HG02840 (cell line): ENCODE measurements at regions not wholly inside any gene's neighbourhood (a gene's known extent, or its start where the extent isn't known, plus 50 kb on each side); places are given as distances from the start of the nearest gene placed in this dataset.
"Not testable (repeated sequence)": the region's sequence is repeated elsewhere in the genome, so short reads cannot be mapped to it uniquely, and the experiment has no call there.

Experiments used
- ATAC-seq: cut with Tn5 transposase; IDR thresholded peaks from one replicate; pipeline ENCODE4 v1.9.1; 2021; ENCODE audit warnings: mild to moderate bottlenecking, moderate library complexity, moderate number of reproducible peaks; ENCODE audit not compliant: unreplicated experiment, low FRiP score

- no peak for ATAC-seq
Observed at GRCh38 chr6:77092971-77093370, 370.3 kb downstream of the HTR1B start.

GRCh38 chr6:77089776-77090175 lies 373.5 kb downstream of the HTR1B start:
- ATAC-seq, result no peak

- not testable (repeated sequence) for ATAC-seq
Observed at GRCh38 chr6:77087794-77088318, 375.4 kb downstream of the HTR1B start.

GRCh38 chr6:77074037-77074713 lies 389.1 kb downstream of the HTR1B start:
- no peak for ATAC-seq

- no peak for ATAC-seq
Observed at GRCh38 chr6:77073410-77073760, 389.9 kb downstream of the HTR1B start.

GRCh38 chr6:77072694-77073409 lies 390.4 kb downstream of the HTR1B start:
- ATAC-seq, result no peak

- ATAC-seq, result no peak
Observed at GRCh38 chr6:77063494-77063893, 399.8 kb downstream of the HTR1B start.

GRCh38 chr6:77055711-77056110 lies 407.6 kb downstream of the HTR1B start:
- ATAC-seq, result no peak

GRCh38 chr6:77040568-77041195 lies 422.6 kb downstream of the HTR1B start:
- no peak for ATAC-seq

- ATAC-seq, result no peak
Observed at GRCh38 chr6:77038807-77039206, 424.5 kb downstream of the HTR1B start.

GRCh38 chr6:77037439-77037838 lies 425.9 kb downstream of the HTR1B start:
- no peak for ATAC-seq

- ATAC-seq, result no peak
Observed at GRCh38 chr6:77036400-77036799, 426.9 kb downstream of the HTR1B start.

GRCh38 chr6:77034161-77034560 lies 429.1 kb downstream of the HTR1B start:
- ATAC-seq, result no peak

GRCh38 chr6:77030929-77031674 lies 432.2 kb downstream of the HTR1B start:
- ATAC-seq, result no peak

GRCh38 chr6:77026341-77026740 lies 436.9 kb downstream of the HTR1B start:
- no peak for ATAC-seq

GRCh38 chr6:77025736-77026223 lies 437.5 kb downstream of the HTR1B start:
- no peak for ATAC-seq

- no peak for ATAC-seq
Observed at GRCh38 chr6:77021778-77022177, 441.5 kb downstream of the HTR1B start.

- ATAC-seq, result no peak
Observed at GRCh38 chr6:77021232-77021631, 442.1 kb downstream of the HTR1B start.

- no peak for ATAC-seq
Observed at GRCh38 chr6:77019081-77019480, 444.2 kb downstream of the HTR1B start.

- no peak for ATAC-seq
Observed at GRCh38 chr6:77017537-77017936, 445.8 kb downstream of the HTR1B start.

- ATAC-seq, result no peak
Observed at GRCh38 chr6:77015350-77015749, 447.9 kb downstream of the HTR1B start.
